A549 (cell line): ENCODE measurements at regions not wholly inside any gene's neighbourhood (a gene's known extent, or its start where the extent isn't known, plus 50 kb on each side); places are given as distances from the start of the nearest gene placed in this dataset.

Experiments
- BHLHE40 ChIP-seq: IDR thresholded peaks from 2 replicates; pipeline ENCODE4 v1.6.1; 2012; ENCODE audit warnings: low read depth, low read length, inconsistent platforms
- CHD4 ChIP-seq: fragments of 200-600 bp; sonication (generic); IDR thresholded peaks from 2 replicates; pipeline ENCODE4 v1.6.1; 2016; ENCODE audit warnings: antibody characterized with exemption, mild to moderate bottlenecking, borderline replicate concordance
- CTCF ChIP-seq: fragments of >200 bp; sonication (Bioruptor Twin); formaldehyde crosslinking; IDR thresholded peaks from 3 replicates; pipeline ENCODE4 v1.5.1; 2016
- ELK1 ChIP-seq: fragments of 150-350 bp; IDR thresholded peaks from 2 replicates; pipeline ENCODE4 v1.6.1; 2014; ENCODE audit warnings: low read depth, mild to moderate bottlenecking, low read length
- EP300 ChIP-seq, 2 experiments: fragments of >200 bp; sonication (Bioruptor Twin); formaldehyde crosslinking; IDR thresholded peaks; 2 replicates in 1 of 2; 3 replicates in 1 of 2; pipeline ENCODE4 v1.6.1; 2016 to 2017
- HEYL ChIP-seq: fragments of 250-450 bp; sonication (Bioruptor Pico); IDR thresholded peaks from 2 replicates; pipeline ENCODE4 v1.8.0; 2021; ENCODE audit warnings: mild to moderate bottlenecking, moderate library complexity
- JUNB ChIP-seq: fragments of >200 bp; sonication (Bioruptor Twin); formaldehyde crosslinking; IDR thresholded peaks from 2 replicates; pipeline ENCODE4 v1.6.1; 2016
- KDM1A ChIP-seq: fragments of 200-600 bp; sonication (generic); IDR thresholded peaks from 2 replicates; pipeline ENCODE4 v1.6.1; 2016; ENCODE audit warnings: low read depth, mild to moderate bottlenecking
- POLR2A ChIP-seq: IDR thresholded peaks from 2 replicates; pipeline ENCODE4 v1.6.1; 2012; ENCODE audit warnings: mild to moderate bottlenecking, low read length
- RAD21 ChIP-seq, 2 experiments: fragments of >200 bp in 1 of 2; sonication (Bioruptor Twin) in 1 of 2; formaldehyde crosslinking in 1 of 2; IDR thresholded peaks in 1 of 2; conservative IDR thresholded peaks in 1 of 2; 2 replicates in 1 of 2; 3 replicates in 1 of 2; pipeline ENCODE4 v1.6.1; 2012 to 2018; ENCODE audit warnings: inconsistent platforms in 1 of 2

GRCh38 chr13:110780422-110780821, 66.9 kb downstream of the ING1 start:
- TF ChIP-seq CTCF (no peak), RAD21 (conservative IDR thresholded peaks at IDR 0.05 in 1 of 2, IDR thresholded peaks at IDR 0.05 in 1 of 2) (no peak), EP300 (IDR thresholded peaks at IDR 0.05) (no peak), POLR2A (no peak), ELK1 (no peak), KDM1A (no peak), JUNB (no peak), BHLHE40 (no peak), CHD4 (no peak), HEYL (CRISPR knock-in tag) (no peak)
